ENCODE measurements at regions not wholly inside any gene's neighbourhood (a gene's known extent, or its start where the extent isn't known, plus 50 kb on each side); places are given as distances from the start of the nearest gene placed in this dataset.
"Not testable (repeated sequence)": the region's sequence is repeated elsewhere in the genome, so short reads cannot be mapped to it uniquely, and the experiment has no call there.

DNA sequence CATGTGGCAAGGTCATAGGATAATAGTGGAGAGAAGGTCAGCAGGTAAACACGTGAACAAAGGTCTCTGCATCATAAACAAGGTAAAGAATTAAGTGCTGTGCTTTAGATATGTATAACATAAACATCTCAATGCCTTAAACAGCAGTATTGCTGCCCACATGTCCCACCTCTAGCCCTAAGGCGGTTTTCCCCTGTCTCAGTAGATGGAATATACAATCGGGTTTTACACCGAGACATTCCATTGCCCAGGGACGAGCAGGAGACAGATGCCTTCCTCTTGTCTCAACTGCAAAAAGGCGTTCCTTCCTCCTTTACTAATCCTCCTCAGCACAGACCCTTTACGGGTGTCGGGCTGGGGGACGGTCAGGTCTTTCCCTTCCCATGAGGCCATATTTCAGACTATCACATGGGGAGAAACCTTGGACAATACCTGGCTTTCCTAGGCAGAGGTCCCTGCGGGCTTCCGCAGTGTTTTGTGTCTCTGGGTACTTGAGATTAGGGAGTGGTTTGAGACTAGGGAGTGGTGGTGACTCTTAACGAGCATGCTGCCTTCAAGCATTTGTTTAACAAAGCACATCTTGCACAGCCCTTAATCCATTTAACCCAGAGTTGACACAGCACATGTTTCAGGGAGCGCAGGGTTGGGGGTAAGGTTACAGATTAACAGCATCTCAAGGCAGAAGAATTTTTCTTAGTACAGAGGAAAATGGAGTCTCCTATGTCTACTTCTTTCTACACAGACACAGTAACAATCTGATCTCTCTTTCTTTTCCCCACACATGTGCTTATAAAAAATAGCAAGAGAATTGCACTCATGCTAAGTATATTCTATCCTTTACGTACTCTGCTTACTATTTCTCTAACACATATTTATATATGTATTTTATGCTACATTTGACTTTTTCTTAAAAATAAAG lies 347.7 kb upstream of the TMEFF2 start:
- not testable (repeated sequence) for DNase-seq

DNA sequence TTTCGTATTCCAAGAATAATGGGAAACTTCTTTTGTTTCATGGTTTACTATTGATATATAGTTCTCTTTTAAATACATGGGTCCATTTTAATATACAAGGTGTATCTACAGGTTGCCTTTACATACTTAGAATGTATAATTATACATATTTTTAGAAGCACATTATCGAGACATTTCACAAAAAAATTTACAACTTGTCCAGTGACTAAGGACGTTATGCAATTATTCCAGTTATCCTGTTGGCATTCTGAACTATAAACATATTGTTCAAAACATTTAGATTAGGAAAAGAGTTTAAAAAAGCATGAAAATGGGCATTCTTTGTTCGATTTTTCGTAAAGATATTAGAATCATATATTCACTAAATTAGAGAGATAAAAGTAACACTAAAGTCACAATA lies 344.6 kb upstream of the TMEFF2 start:
- DNase-seq: no peak

DNA sequence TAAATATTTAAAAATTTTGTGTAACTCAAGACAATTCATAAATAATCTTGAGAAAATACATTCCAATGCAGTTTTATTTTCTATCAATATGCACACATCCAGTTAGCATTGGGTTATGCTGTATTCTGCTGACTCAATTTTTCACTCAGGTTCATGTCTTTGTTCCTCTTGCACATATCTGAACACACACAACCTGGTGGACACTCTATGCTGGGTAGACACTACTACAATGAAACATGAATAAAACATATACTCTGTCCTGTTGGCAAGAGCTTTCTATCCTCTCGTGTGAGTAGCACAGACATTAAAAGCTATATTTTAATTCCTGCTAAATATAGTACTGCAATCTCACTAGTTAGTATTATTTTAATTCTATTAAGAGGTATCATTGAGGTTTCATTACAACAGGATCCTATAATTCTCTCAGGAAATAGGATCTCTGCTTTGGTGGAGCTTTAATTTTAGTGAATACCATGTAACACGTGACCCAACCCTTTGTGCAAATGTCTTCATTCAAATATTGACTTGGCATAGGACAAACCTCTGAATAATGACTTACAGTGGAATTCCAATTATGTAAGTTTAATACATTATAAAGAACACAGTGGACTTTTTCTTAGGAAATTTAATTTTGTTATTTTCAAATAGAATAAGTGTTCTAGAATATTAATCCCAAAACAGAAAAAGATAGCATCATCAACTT lies 342.3 kb upstream of the TMEFF2 start:
- no peak for DNase-seq

DNA sequence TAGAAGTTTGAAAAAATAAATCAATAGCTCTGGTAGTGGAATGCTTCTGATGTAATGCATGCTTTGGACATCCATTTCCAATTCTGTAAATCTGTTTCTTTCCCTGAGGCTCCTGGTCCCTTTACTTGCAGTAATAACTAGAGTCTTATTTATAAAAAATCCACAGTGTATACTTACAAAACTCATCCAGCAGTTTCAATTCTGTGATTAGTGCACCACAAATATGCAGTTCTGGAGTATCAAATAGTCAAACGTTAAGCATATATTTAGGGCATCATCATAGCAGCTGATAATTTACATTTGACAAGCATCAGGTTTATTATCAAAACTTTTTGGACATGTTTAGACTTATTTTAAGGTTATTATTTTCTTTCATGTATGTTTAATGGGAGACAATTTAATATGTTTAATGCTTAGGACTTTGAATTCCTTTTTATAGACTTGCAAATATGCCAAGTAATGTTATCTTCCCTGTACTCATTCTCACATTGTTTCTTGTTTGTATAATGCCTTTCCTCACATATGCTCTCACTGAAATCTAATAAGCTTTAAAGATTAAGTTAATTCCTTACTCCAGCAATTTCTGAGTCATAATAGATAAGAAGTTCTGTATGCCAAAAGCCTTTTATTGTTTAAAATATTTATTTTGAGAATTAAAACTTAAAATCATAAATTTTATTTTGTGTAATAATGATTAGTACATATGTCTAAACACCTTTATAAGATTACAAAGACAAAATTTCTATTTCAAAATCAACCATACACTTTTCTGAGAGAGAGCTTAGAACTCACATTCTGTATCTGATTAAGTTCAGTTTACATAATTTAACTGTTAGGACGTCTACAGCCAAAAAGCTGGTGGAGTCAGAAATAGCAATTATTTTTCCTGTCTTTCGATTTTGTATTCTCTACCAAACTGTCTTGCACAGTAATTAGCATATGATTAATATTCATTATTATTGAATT lies 341.5 kb upstream of the TMEFF2 start:
- no peak for DNase-seq

DNA sequence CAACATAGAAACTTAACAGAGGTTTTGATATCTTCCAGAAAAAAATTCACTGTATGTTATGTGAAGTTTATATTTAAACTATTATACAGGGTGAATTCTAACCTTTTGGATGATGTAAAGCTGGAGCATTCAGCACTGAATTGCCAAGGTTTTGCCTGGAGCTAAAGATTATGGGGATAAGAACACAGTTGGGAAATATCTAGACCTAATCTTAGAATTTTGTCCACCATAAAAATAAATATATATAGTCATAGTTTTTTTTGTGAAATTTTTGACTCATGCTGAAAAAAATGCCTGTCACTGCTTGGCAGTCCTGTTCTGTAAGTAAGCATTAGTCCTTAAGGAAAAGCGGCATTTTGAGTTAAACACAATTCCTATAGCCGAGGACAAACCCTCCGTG lies 339.3 kb upstream of the TMEFF2 start:
- no peak for DNase-seq

DNA sequence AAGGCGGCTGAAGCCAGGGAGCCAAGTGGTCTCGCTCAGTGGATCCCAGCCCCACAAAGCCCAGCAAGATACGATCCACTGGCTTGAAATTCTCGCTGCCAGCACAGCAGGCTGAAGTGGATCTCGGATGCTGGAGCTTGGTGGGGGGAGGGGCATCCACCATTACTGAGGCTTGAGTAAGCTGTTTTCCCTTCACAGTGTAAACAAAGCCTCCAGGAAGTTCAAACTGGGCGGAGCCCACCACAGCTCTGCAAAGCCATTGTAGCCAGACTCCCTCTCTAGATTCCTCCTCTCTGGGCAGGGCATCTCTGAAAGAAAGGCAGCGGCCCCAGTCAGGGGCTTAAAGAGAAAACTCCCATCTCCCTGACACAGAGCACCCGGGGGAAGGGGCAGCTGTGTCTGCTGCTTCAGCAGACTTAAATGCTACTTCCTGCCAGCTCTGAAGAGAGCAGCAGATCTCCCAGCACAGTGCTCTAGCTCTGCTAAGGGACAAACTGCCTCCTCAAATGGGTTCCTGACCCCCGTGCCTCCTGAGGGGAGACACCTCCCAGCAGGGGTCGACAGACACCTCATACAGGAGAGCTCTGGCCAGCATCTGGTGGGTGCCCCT lies 330.0 kb upstream of the TMEFF2 start:
- not testable (repeated sequence) for DNase-seq

DNA sequence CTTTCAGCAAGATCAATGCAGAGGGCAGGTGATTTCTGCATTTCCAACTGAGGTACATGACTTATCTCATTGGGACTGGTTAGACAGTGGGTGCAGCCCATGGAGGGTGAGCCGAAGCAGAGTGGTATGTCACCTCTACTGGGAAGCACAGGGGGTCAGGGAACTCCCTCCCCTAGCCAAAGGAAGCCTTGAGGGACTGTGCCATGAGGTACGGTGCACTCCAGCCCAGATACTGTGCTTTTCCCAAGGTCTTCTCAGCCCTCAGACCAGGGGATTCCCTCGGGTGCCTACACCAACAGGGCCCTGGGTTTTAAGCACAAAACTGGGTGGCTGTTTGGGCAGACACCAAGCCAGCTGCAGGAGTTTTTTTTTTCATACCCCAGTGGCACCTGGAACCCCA lies 329.5 kb upstream of the TMEFF2 start:
- DNase-seq: not testable (repeated sequence)

DNA sequence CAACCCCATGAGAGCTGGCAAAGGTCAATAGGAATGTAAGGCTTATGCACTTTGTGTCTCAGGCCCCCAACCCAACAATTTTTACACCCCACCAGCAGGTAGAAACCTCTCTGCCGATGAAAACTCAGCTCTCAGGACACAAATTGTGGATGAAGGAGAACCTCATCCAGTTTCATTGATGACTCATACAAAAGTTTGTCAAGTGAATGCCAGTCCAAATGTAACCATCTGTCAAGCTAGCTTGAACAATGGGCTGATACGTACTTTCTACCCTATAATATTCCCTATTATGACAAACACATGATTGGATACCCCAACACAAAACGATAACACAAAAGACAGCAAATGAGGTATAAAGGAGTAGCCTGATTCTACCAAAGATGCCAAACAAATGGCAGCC lies 321.2 kb upstream of the TMEFF2 start:
- DNase-seq: no peak

DNA sequence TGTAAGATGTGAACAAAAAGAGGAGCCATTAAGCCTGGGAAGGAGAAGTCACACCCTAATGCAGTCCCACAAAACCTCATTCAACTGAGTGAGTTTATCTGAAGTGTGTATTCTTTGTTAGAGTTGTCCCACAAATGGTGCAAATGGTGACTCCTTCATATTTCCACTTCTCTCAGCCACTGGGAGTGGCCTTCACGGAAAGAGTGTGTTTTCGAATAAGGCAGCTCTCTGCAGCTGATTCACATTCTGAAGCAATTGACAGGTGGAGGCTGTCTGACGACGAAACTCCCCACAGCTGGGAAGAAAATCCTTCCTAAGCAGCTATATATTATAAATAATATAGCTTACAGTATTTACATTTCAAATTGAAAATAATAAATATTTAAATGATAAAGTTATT lies 318.8 kb upstream of the TMEFF2 start:
- DNase-seq: no peak

DNA sequence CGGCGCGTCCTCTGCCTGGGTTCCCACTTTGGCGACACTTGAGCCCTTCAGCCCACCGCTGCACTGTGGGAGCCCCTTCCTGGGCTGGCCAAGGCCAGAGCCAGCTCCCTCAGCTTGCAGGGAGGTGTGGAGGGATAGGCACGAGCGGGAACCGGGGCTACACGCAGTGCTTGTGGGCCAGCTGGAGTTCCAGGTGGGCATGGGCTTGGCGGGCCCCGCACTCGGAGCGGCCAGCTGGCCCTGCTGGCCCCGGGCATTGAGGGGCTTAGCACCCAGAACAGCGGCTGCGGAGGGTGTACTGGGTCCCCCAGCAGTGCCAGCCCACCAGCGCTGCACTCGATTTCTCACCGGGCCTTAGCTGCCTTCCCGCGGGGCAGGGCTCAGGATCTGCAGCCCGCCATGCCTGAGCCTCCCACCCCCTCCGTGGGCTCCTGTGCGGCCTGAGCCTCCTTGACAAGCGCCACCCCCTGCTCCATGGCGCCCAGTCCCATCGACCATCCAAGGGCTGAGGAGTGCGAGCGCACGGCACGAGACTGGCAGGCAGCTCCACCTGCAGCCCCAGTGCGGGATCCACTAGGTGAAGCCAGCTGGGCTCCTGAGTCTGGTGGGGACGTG lies 313.2 kb upstream of the TMEFF2 start:
- not testable (repeated sequence) for DNase-seq

DNA sequence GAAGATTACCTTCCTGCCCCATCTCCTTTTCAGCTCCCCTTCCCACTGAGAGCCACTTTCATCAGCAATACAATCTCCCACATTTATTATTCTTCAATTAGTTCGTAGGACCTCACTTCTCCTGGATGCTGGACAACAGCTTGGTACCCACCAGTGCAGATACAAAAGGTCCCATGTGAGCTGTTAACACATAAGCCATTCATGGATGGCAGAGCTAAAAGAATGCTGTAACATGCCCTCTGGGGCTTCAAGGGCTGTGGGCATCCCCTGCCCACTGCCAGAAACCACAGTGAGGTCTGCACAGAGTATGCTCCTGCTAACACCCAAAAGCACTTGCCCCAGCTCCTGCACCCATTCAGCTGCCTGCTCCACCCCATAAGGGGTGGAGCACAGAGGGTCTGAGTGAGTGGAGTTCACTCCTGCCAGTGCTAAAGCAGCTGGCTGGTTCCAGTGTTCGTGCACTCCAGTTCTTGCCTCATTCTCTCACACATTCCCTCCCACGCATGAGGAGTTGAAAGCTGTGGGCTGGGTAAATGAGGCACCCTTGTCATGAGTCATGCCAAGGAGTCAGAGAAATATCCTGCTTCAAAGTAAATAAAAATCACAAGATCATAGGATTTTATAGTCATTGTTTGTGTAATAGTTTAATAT lies 305.9 kb upstream of the TMEFF2 start:
- DNase-seq: no peak

DNA sequence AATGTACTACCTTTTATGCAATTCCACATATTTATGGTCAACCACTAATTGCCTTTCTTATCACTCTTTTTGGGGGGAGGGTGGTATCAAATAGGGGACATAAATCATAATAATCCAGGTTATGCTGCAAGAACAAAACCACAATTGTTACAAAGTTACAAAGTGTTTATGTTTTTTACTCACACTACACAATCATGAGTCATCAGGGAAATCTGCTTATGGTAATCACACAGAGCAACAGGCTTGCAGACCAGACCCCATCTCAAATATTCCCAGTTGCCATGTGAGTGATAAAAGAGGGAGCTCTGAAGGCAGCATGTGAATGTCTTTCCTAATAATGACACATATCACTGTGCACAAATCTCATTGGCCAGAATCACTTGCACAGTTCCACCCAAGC lies 304.7 kb upstream of the TMEFF2 start:
- DNase-seq: no peak

DNA sequence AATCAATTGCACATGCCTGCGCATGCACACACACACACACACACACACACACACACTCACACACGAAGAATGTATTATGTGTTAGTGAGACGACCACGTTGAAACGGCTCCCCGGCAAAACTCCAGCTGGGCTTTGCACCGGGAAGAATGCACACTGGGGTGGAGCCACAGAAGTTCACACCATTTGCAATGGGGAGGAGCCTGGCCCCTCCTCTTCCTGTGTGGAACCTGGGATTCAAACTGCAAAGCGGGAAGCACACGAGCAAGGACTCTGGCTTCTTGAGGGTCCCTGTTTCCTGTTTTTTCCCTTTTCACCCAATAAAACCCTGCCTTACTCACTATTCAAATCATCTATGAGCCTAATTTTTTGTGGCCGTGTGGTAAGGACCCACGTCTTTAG lies 304.0 kb upstream of the TMEFF2 start:
- DNase-seq: no peak

DNA sequence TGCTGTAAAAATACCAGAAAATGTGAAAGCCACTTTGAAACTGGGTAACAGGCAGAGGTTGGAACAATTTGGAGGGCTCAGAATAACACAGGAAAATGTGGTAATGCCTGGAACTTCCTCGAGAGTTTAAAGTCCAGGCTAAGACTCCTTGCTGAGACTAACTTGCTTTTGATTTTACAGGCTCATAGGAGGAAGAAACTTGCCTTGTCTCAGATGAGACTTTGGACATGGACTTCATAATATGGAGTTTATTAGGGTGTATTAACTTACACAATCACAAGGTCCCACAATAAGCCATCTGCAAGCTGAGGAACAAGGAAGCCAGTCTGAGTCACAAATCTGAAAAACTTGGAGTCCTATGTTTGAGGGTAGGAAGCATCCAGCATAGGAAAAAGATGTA lies 293.4 kb upstream of the TMEFF2 start:
- not testable (repeated sequence) for DNase-seq

DNA sequence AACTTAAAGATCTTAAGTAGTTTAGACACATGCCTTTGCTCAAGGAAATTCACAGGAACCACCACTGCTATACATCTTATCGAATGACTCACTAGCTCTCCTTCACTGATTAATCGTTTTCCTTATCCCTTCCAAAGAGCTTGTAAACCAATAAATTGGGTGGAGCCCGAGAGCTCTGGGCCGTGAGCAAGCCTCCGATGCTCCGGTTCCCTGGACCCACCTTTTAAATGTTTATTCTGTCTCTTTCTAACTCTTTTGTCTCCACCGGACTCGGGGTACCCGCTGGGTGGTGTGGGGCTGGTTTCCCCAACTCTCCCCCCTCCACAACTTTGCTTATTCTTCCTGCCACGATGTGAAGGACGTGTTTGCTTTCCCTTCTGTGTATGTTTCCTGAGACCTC lies 292.9 kb upstream of the TMEFF2 start:
- no peak for DNase-seq

DNA sequence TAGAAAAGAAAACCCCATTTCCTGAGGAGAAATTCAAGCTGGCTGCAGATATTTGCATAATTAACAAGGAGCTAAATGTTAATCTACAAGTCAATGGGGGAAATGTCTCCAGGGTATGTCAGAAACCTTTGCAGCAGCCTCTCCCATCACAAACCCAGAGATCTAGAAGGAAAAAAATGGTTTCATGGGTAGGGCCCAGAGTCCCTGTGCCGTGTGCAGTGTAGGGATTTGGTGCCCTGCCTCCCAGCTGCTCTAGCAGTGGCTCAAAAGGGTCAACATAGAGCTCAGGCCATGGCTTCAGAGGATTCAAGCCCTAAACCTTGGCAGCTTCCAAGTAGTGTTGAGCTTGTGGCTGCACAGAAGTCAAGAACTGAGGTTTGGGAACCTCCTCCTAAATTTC lies 290.2 kb upstream of the TMEFF2 start:
- DNase-seq: no peak

DNA sequence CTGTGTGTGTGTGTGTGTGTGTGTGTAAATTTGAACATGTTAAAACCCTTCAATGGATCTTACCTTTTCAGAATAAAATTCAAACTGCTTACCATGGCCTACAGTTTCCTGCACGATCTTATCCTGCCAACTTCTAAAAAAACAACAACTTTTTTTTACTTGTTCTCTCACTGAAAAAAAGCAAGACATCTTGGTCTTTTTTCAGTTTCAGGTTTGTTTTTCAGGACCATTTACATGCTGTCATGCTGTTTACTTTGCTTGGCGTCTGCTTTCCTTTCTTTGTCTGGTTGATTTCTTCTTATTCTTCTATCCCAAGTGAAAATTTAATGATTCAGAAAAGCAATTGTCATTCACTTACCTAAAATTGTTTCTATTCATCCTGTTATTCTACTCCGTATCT lies 286.3 kb upstream of the TMEFF2 start:
- DNase-seq: no peak

DNA sequence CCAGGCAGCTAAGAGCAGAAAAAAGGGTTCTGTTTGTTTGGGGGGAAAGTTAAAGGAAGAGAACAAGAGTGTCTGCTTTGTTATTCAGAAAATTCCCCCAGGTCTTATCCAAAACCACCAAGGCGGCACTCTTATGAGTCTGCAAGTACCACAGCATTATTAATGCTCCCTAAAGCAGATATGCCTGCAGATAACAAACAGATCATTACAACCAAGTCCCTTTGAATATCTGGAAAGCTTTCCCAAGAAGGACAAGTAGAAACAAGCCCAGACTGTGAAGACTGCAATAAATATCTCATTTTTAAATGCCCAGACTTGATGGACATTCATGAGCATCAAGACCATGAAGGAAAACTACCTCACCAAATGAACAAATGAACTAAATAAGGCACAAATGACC lies 278.6 kb upstream of the TMEFF2 start:
- no peak for DNase-seq

DNA sequence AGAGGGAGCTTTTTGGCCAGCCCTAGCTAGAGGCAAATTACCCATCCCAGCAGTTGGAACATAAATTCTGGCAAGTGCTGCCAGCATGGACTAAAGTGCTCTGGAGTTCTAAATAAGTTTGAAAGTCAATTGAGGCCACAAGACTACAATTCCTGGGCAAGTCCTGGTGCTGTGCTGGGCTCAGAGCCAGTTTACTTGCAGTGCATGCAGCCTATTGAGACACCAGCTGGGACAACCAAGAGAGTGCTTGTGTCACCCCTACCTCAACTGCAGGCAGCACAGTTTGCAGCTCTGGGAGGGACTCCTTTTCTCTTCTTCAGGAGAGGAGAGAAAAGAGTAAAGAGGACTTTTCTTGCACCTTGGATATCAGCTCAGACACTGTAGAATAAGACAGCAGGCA lies 277.2 kb upstream of the TMEFF2 start:
- DNase-seq: no peak

DNA sequence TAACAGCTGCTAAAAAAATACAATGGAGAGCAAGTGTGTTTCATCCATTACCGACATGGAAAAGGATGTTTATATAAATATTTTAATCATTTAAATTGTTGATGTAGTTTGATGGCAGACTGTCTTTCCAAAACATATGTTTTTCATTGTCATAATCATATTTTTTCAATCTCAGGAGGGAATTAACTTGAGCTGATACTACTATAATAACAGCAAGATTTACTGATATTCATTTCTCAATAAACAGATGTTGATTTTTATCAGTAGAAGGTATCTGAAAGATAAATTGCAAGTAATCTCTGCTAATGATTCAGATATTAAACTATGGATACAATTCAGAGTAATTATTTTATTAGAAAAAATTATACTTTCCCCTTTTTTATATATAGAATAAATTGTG lies 274.9 kb upstream of the TMEFF2 start:
- DNase-seq: no peak

DNA sequence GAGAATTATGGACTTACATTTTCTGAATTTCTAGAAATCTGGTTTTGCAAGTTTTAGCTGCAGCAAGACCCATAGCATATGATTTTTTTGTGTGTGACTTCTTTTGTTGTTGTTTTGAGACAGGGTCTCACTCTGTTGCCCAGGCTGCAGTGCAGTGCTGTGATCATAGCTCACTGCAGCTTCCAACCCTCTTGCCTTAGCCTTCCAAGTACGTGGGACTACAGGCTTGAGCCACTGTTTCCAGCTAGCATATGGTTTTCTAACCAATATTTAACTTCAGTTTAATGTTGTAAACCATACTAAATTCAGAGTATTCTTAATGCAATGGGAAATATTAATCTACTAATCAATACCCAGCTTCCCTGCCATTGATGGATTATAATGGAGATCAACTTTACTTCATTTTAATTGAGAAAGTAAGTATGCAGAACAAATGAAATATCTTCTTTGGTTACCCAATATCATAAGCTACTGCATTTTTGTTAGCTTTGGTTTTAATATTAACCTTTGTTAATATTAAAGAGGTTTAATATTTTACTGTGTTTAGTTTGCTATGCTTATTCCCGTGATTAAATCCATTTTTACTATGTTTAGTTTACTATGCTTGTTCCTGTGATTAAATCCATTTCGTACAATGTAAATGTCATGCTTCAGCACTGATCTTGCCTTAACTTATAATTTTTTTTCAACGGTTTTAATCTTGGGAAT lies 273.4 kb upstream of the TMEFF2 start:
- DNase-seq: no peak

Data from NCI-H1436 (cell line).